Type B pancreatic cell (in vitro differentiated cells): ENCODE measurements at regions not wholly inside any gene's neighbourhood (a gene's known extent, or its start where the extent isn't known, plus 50 kb on each side); places are given as distances from the start of the nearest gene placed in this dataset.

Experiments
- DNase-seq: peaks from one replicate; pipeline ENCODE4 v3.0.0; 2021; ENCODE audit warnings: mixed read lengths; ENCODE audit not compliant: unreplicated experiment; ENCODE audit errors: extremely low spot score
- H3K27ac Mint-ChIP-seq: 2 replicates; pipeline ENCODE4 v1.8.0; 2021; ENCODE audit warnings: mild to moderate bottlenecking, mixed read lengths
- H3K27me3 Mint-ChIP-seq: 2 replicates; pipeline ENCODE4 v1.8.0; 2021; ENCODE audit warnings: mixed read lengths
- H3K36me3 Mint-ChIP-seq: 2 replicates; pipeline ENCODE4 v1.8.0; 2021; ENCODE audit warnings: mixed read lengths
- H3K4me1 Mint-ChIP-seq: one replicate; pipeline ENCODE4 v1.8.0; 2021; ENCODE audit warnings: mixed read lengths; ENCODE audit not compliant: unreplicated experiment
- H3K4me3 Mint-ChIP-seq: 2 replicates; pipeline ENCODE4 v1.8.0; 2021; ENCODE audit warnings: mild to moderate bottlenecking, mixed read lengths
- H3K9me3 Mint-ChIP-seq: 2 replicates; pipeline ENCODE4 v1.8.0; 2021; ENCODE audit warnings: mixed read lengths
- TF ChIP-seq, protein P1 (sequence below): fragments of 200-600 bp; sonication (generic); conservative IDR thresholded peaks from 2 replicates; pipeline ENCODE4 v1.5.0; 2021; ENCODE audit warnings: antibody characterized with exemption, mild to moderate bottlenecking

- Mint-ChIP-seq H3K9me3 (no peaks in the 10 kb centered on the region), H3K36me3 (no peaks in the 10 kb centered on the region), H3K4me3 (no peak overlapping the region), H3K27me3 (peaks cover 3% of the 10 kb centered on the region), H3K4me1 (peaks cover 4% of the 10 kb centered on the region), H3K27ac (no peak overlapping the region)
- TF ChIP-seq, protein P1, sequence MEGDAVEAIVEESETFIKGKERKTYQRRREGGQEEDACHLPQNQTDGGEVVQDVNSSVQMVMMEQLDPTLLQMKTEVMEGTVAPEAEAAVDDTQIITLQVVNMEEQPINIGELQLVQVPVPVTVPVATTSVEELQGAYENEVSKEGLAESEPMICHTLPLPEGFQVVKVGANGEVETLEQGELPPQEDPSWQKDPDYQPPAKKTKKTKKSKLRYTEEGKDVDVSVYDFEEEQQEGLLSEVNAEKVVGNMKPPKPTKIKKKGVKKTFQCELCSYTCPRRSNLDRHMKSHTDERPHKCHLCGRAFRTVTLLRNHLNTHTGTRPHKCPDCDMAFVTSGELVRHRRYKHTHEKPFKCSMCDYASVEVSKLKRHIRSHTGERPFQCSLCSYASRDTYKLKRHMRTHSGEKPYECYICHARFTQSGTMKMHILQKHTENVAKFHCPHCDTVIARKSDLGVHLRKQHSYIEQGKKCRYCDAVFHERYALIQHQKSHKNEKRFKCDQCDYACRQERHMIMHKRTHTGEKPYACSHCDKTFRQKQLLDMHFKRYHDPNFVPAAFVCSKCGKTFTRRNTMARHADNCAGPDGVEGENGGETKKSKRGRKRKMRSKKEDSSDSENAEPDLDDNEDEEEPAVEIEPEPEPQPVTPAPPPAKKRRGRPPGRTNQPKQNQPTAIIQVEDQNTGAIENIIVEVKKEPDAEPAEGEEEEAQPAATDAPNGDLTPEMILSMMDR, result no peak
- DNase-seq, result no peak
Measured at GRCh38 chr12:115737895-115738294, 539.6 kb downstream of the MED13L start.

- TF ChIP-seq, protein P1, result no peak
- H3K27ac Mint-ChIP-seq, result no peak overlapping the region
- H3K36me3 Mint-ChIP-seq, result no peaks in the 10 kb centered on the region
- peaks cover 1% of the 10 kb centered on the region for H3K9me3 Mint-ChIP-seq
- DNase-seq, result no peak
- no peak overlapping the region for H3K4me3 Mint-ChIP-seq
- H3K4me1 Mint-ChIP-seq, result peaks cover 4% of the 10 kb centered on the region
- no peaks in the 10 kb centered on the region for H3K27me3 Mint-ChIP-seq
Measured at GRCh38 chr12:115736360-115736759, 541.1 kb downstream of the MED13L start.

DNA sequence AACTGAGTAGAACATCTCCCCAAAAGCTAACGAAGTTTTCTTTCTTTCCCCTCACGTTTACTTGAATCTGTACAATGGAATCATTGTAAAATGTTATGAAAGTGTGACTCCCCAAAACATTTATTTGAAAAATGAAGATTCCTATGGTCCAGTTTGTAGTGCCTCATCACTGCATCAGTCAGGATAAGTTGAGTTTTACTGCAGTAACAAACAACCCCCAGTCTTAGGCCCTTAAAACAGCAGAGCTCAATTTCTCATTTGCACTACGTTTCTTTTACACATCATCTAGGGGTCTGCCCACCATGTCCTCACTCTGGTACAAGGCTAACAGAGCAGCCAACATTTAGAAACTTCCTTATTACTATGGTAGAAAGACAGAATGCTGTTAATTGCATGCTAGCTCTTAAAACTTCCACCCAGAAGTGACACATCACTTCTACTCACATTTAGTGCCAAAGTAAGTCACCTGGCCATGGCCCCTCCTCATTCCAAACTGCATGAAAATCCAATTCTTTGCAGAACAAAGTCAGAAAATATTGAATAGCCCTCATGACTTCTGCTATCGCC lies 546.4 kb downstream of the MED13L start:
- Mint-ChIP-seq H3K36me3 (no peaks in the 10 kb centered on the region), H3K9me3 (peaks cover 7% of the 10 kb centered on the region), H3K27me3 (no peaks in the 10 kb centered on the region), H3K4me3 (no peak overlapping the region), H3K27ac (no peak overlapping the region), H3K4me1 (no peaks in the 10 kb centered on the region)
- TF ChIP-seq, protein P1, result no peak
- DNase-seq, result no peak

- no peak for DNase-seq
- no peaks in the 10 kb centered on the region for H3K36me3 Mint-ChIP-seq
- no peaks in the 10 kb centered on the region for H3K27me3 Mint-ChIP-seq
- no peak overlapping the region for H3K4me3 Mint-ChIP-seq
- no peak overlapping the region for H3K27ac Mint-ChIP-seq
- H3K9me3 Mint-ChIP-seq, result peaks cover 7% of the 10 kb centered on the region
- H3K4me1 Mint-ChIP-seq, result no peaks in the 10 kb centered on the region
- TF ChIP-seq, protein P1, result no peak
Measured at GRCh38 chr12:115726691-115727090, 550.8 kb downstream of the MED13L start.

DNA sequence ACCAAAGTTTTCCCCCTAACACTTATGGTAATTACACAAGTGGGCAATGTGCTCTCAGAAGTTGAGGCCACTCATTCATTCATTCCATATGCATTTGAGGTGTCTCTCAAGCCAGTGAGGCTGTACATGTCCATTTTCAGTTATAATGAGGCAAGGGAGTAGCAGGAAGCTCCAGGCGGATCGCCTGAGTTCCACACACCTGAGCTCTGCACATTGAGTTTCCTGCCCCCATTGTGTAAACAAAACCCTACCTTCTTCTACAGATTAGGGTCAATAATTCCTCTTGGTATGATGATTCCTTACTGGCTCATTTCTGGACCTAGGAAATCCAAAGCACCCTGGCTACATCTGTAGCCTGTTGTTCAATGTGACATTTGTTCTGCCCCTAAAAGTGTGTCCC lies 555.3 kb downstream of the MED13L start:
- Mint-ChIP-seq H3K27ac (no peak overlapping the region), H3K4me3 (no peak overlapping the region), H3K9me3 (no peaks in the 10 kb centered on the region), H3K27me3 (no peaks in the 10 kb centered on the region), H3K4me1 (no peaks in the 10 kb centered on the region), H3K36me3 (no peaks in the 10 kb centered on the region)
- TF ChIP-seq, protein P1, result no peak
- DNase-seq, result no peak

DNA sequence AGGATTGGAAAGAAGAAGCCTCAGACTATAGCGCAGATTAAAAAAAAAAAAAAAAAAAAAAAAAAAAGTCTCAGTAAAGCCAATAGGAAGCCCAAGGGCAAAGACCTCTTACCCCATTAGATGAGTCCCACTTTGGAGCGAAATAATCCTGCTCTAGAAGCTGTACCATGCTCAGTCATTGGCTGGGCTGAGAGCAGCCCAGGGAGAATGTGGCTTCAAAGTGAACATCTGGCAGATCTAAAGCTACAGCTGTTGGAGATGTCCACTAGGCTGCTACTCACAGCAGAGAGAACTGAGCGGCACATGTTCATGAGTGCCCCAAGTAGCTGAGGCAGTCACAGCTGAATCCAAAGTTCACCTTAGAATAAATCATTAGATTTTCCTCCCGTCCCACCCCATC lies 560.9 kb downstream of the MED13L start:
- TF ChIP-seq, protein P1, result no peak
- H3K27ac Mint-ChIP-seq, result no peak overlapping the region
- H3K36me3 Mint-ChIP-seq, result no peaks in the 10 kb centered on the region
- no peak for DNase-seq
- peaks cover 5% of the 10 kb centered on the region for H3K9me3 Mint-ChIP-seq
- H3K4me3 Mint-ChIP-seq, result no peak overlapping the region
- H3K27me3 Mint-ChIP-seq, result peaks cover 11% of the 10 kb centered on the region
- H3K4me1 Mint-ChIP-seq, result no peaks in the 10 kb centered on the region
